Skeletal muscle tissue (tissue), 3 donors: ENCODE measurements at regions not wholly inside any gene's neighbourhood (a gene's known extent, or its start where the extent isn't known, plus 50 kb on each side); places are given as distances from the start of the nearest gene placed in this dataset.

Source experiments
- H3K27ac ChIP-seq: one replicate; pipeline ENCODE4 v1.7.0; 2013; ENCODE audit warnings: mild to moderate bottlenecking, low read depth, low read length, inconsistent platforms
- H3K27me3 ChIP-seq, 3 donors: one replicate each; pipeline ENCODE4 v1.7.0; 2013; ENCODE audit warnings: low read length in 3 of 3; ENCODE audit not compliant: control insufficient read depth in 3 of 3, insufficient read depth in 3 of 3
- H3K36me3 ChIP-seq, 3 donors: one replicate each; pipeline ENCODE4 v1.7.0; 2013; ENCODE audit warnings: low read length in 3 of 3; ENCODE audit not compliant: control insufficient read depth in 3 of 3, insufficient read depth in 3 of 3
- H3K4me1 ChIP-seq, 3 donors: one replicate each; pipeline ENCODE4 v1.7.0; 2013; ENCODE audit warnings: low read length in 3 of 3, mild to moderate bottlenecking in 3 of 3; ENCODE audit not compliant: control insufficient read depth in 3 of 3, insufficient read depth in 3 of 3
- H3K4me3 ChIP-seq, 3 donors: one replicate each; pipeline ENCODE4 v1.7.0; 2013; ENCODE audit warnings: low read length in 3 of 3
- H3K9ac ChIP-seq, 3 donors: one replicate each; pipeline ENCODE4 v1.7.0; 2013; ENCODE audit warnings: low read length in 3 of 3, mild to moderate bottlenecking in 3 of 3, moderate library complexity in 2 of 3, low read depth in 1 of 3
- H3K9me3 ChIP-seq, 3 donors: one replicate each; pipeline ENCODE4 v1.7.0; 2013; ENCODE audit warnings: low read length in 3 of 3; ENCODE audit not compliant: control insufficient read depth in 3 of 3
- donor health status: Osteomylitis.

DNA sequence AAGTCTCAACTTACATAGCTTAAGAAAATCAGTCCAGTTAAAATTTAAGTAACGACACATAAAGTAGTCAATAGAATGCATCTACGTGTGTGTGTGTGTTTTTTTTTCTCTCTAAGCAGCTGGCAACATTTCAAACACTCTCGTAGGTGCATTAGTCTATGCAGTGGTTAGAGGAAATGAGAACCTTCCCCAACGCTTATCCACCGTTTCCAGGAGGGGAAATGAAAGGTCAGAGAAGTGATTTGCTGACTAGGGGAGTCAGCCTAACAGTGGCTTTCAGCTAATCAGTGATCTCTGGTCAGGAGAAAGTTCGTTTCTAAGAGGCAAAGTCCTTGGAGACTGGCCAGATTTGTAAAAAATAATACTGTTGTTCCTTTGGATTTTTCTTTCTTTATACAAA lies 806.6 kb downstream of the C6orf118 start:
- Histone ChIP-seq H3K9me3 (no peaks in the 10 kb centered on the region), H3K27ac (no peak overlapping the region), H3K36me3 (no peaks in the 10 kb centered on the region), H3K9ac (no peak overlapping the region), H3K27me3 (no peaks in the 10 kb centered on the region), H3K4me3 (no peak overlapping the region), H3K4me1 (no peaks in the 10 kb centered on the region)

DNA sequence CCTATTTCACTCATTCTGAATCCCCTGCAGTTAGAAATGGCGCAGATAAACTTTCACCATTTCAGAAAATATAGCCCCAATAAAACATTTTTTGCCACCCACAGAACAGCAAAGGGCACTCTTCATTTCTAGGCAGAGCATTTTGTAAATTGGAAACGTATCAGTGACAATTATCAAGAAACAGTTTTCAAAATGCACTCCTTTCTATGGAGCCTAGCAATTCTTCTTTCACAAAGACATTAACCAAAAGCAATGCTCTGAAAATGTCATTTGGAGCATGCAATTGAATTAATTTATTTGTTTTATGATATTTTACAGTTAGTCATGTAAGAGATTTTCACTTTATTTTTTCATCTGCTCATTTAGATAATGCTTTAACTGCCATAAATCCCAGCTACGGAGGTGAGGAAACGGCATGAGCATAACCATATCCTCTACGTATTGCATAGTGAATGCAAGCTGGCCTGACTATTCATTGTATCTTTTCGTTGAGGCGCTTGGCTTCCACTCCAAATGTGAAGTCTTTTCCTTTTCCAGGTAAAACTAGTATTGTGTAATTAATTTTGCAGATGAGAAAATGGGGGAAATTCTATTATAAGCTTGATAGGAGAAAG lies 813.4 kb downstream of the C6orf118 start:
- Histone ChIP-seq H3K27ac (no peak overlapping the region), H3K4me1 (no peaks in the 10 kb centered on the region), H3K9me3 (no peaks in the 10 kb centered on the region), H3K4me3 (no peak overlapping the region), H3K9ac (no peak overlapping the region), H3K27me3 (no peaks in the 10 kb centered on the region), H3K36me3 (no peaks in the 10 kb centered on the region)

DNA sequence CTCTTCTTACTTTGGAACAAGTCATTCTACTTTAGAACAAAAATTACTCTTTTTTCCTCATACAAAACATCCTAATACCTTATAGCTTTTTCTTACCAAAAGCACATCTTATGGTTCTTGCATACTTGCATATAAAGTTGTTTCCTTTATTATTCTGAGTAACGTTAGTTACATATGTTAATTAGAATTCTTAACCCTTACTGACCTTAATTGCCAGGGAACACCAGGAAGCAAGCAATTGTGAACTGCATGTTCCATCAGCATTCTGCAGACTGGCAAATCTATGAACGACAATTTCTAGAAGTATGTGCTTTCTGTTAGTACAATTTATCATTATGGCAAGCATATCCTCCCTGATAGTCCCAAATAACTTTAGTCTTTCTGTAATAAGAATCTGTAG lies 831.0 kb downstream of the C6orf118 start:
- H3K4me3 ChIP-seq: no peak overlapping the region
- no peaks in the 10 kb centered on the region for H3K27me3 ChIP-seq
- H3K9ac ChIP-seq: no peak overlapping the region
- H3K27ac ChIP-seq: no peak overlapping the region
- no peaks in the 10 kb centered on the region for H3K36me3 ChIP-seq
- peaks cover 0 to 5% (median 3%) of the 10 kb centered on the region in 3 donors for H3K9me3 ChIP-seq
- H3K4me1 ChIP-seq: no peaks in the 10 kb centered on the region

DNA sequence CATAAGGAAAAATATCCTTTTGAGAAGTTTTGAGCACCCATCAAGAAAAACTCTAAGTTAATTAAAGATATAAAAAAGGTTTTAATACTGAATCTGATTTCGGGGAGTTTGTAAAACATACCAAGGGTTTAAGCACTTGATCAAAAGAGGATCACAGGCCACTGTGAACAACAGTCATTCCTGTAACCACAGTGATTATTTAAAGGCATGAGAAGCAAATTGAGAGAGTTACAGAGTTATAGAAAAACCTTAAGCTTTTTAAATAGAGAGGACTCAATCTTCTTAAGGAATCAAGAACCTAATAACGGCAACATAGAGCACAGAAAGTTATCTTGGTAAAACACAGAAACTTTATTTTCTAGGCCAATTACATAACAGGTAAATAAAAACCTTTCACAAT lies 831.6 kb downstream of the C6orf118 start:
- Histone ChIP-seq H3K9ac (no peak overlapping the region), H3K4me1 (no peaks in the 10 kb centered on the region), H3K9me3 (no peaks in the 10 kb centered on the region), H3K36me3 (no peaks in the 10 kb centered on the region), H3K27ac (no peak overlapping the region), H3K27me3 (no peaks in the 10 kb centered on the region), H3K4me3 (no peak overlapping the region)

DNA sequence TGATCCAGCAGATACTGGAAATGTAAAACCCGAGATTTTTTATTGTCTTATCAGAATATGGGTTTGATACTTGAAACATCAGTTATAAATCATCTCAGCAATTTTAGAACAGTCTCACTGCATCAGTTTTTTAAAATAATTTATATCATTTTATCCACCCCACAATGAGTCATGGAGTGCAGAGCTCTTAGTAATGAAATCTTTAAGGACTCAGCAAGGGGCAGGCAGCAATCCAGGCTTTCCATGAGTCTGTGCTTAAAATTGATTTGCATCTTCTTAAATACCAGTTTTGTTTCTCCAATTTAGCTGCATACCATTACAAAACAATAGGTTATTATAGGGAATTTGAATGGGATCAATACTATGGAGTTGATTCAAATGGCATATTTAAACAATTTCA lies 832.3 kb downstream of the C6orf118 start:
- Histone ChIP-seq H3K4me1 (no peaks in the 10 kb centered on the region), H3K4me3 (no peak overlapping the region), H3K36me3 (no peaks in the 10 kb centered on the region), H3K27me3 (no peaks in the 10 kb centered on the region), H3K9ac (no peak overlapping the region), H3K27ac (no peak overlapping the region), H3K9me3 (no peaks in the 10 kb centered on the region)

DNA sequence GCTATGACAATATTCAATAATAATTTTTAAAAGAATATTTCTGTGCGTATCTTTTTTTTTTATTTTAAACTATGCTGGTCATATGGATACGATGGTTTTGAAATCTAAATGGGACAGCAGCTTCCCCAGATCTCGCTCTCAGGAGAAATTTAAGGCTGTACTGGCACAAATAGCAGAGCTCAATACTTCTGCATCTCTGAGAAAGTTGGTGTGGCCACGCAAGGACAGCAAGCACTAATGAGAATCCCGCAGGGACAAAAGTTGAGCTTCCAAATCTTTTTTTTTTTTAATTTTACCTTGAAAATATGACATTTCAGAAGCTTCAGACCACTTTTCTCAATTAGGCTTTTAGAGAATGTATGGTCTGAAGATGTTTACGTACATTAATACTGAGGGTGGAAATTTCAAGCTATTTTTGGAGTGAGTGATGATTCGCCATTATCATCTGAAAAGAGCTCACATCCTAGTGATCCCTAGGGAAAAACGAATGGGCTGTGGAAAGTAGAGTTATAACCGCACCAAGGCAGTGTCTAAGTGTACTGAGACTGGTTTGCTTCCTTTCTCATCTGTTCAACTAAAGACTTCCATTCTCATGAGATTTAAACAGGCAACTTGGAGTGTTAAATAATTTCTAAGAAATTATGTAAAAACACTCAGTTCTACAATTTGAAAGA lies 840.0 kb downstream of the C6orf118 start:
- Histone ChIP-seq H3K27me3 (no peaks in the 10 kb centered on the region), H3K9me3 (no peaks in the 10 kb centered on the region), H3K4me3 (no peak overlapping the region)

DNA sequence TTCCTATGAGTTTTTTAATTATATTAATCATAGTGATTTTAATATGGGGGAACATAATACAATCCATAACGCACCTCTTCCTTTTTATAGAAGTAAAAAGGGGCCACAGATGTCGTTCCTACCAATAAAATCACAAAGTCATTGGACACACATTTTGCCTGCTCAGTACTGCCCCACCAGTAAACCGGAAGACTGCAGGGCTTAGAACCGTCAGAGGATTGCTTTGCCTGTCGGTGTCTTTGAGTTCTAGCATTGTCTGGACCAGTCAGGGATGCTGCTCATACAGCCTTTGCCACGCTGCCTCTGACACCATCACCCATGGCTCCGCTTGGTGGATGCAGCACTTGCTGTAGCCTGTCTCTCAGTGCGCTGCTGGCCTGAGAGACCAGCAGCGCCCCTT lies 853.6 kb downstream of the C6orf118 start:
- no peak overlapping the region for H3K9ac ChIP-seq
- no peaks in the 10 kb centered on the region for H3K36me3 ChIP-seq
- H3K27me3 ChIP-seq: no peaks in the 10 kb centered on the region
- no peak overlapping the region for H3K27ac ChIP-seq
- H3K9me3 ChIP-seq: no peaks in the 10 kb centered on the region
- H3K4me3 ChIP-seq: no peak overlapping the region
- no peaks in the 10 kb centered on the region for H3K4me1 ChIP-seq

More for the DNA sequence above, 840.0 kb downstream of the C6orf118 start:
- no peaks in the 10 kb centered on the region for H3K36me3 ChIP-seq
- no peaks in the 10 kb centered on the region for H3K4me1 ChIP-seq
- H3K27ac ChIP-seq: no peak overlapping the region
- H3K9ac ChIP-seq: no peak overlapping the region

DNA sequence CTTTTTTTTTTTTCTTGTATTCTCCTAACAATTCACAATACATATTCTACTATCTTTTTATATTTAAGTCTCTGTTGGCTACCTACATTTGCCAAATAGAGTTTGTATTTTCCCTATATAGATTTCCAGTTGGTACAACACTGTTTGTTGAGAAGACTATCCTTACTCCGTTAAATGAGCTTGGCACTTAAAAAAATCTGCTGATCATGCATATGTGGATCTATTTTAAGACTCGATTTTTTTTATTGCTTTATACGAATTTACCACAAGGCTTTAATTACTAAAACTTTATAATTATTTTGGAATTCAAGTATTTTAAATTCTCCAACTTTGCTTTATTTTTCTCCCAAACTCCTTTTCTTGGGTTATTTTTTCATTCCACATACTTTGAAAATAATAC lies 855.6 kb downstream of the C6orf118 start:
- H3K27ac ChIP-seq: no peak overlapping the region
- H3K9ac ChIP-seq: no peak overlapping the region
- H3K4me1 ChIP-seq: no peaks in the 10 kb centered on the region

DNA sequence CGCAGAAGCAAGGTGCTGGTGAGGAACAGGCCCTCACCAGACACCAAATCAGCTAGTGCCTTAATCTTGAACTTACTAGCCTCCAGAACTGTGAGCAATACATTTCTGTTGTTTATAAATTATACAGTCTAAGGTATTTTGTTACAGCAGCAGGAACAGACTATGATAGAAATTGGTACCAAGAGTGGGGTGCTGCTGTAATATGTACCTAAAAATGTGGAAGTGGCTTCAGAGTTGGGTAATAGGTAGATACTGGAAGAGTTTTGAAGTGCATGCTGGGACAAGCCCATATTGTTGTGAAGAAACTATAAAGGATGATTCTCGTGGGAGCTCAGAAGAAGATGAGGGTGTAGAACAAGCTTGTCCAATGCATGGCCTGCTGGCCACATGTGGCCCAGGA lies 866.8 kb downstream of the C6orf118 start:
- H3K9ac ChIP-seq: no peak overlapping the region
- H3K36me3 ChIP-seq: no peaks in the 10 kb centered on the region
- no peaks in the 10 kb centered on the region for H3K4me1 ChIP-seq
- peaks cover 0 to 4% (median 0%) of the 10 kb centered on the region in 3 donors for H3K9me3 ChIP-seq
- no peak overlapping the region for H3K4me3 ChIP-seq
- H3K27me3 ChIP-seq: no peaks in the 10 kb centered on the region
- H3K27ac ChIP-seq: no peak overlapping the region

More for the DNA sequence above, 855.6 kb downstream of the C6orf118 start:
- Histone ChIP-seq H3K4me3 (no peak overlapping the region), H3K36me3 (no peaks in the 10 kb centered on the region), H3K9me3 (no peaks in the 10 kb centered on the region), H3K27me3 (no peaks in the 10 kb centered on the region)

DNA sequence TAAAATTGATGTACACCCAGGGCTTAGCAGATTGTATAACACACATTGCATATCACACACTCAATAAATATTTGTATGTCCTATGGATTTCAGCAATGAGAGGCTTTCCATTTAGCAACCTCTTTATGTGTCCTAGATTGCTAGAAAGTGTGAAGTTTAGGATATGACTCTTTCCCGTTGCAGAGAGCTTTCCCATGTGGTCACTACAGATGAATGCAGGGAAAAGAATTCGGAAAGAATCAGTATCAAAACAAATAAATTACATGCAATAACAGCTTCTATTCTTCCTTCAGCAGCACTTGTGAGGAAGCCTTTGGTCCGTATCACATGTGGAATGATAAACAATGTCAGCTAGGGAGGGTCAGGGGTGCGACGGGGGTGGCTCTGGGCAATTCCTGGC lies 870.1 kb downstream of the C6orf118 start:
- Histone ChIP-seq H3K9me3 (peaks cover 0 to 4% (median 0%) of the 10 kb centered on the region in 3 donors), H3K4me3 (no peak overlapping the region), H3K4me1 (no peaks in the 10 kb centered on the region), H3K9ac (no peak overlapping the region), H3K27me3 (no peaks in the 10 kb centered on the region), H3K27ac (no peak overlapping the region), H3K36me3 (no peaks in the 10 kb centered on the region)
